OCI-LY7 (cell line): ENCODE measurements at regions not wholly inside any gene's neighbourhood (a gene's known extent, or its start where the extent isn't known, plus 50 kb on each side); places are given as distances from the start of the nearest gene placed in this dataset.

Experiments used
- BruUV-seq: library from RNA; stranded (reverse); fragments of 400-500 nt; replicated peaks from 2 replicates; lab custom pipeline; 2021; lab: Mats Ljungman, UMichigan
- CTCF ChIA-PET: fragments of 300-600 bp; sonication (Branson Sonifier 250); formaldehyde crosslinking; loops from one replicate; lab custom pipeline; 2022; ENCODE audit warnings: antibody characterized with exemption; ENCODE audit not compliant: unreplicated experiment; lab: Charles Lee
- POLR2A ChIA-PET: fragments of 300-600 bp; sonication (Branson Sonifier 250); formaldehyde crosslinking; loops from one replicate; lab custom pipeline; 2022; ENCODE audit warnings: antibody characterized with exemption; lab: Charles Lee
- DNase-seq: peaks from one replicate; pipeline ENCODE4 v3.0.0-alpha.2; 2015; ENCODE audit warnings: low spot score
- H2AFZ ChIP-seq: fragments of 200-600 bp; sonication (generic), shearing (Covaris generic); 2 replicates; pipeline ENCODE4 v1.6.1; 2014; ENCODE audit warnings: mild to moderate bottlenecking, antibody characterized with exemption, low read length, moderate library complexity
- H3K27ac ChIP-seq: fragments of 200-600 bp; sonication (generic); 2 replicates; pipeline ENCODE4 v1.5.1; 2014; ENCODE audit warnings: mixed run types, low read depth, mild to moderate bottlenecking, moderate library complexity, low read length, inconsistent platforms; ENCODE audit not compliant: poor library complexity, severe bottlenecking
- H3K36me3 ChIP-seq: fragments of 200-600 bp; sonication (generic); 2 replicates; pipeline ENCODE4 v1.6.1; 2014; ENCODE audit warnings: mild to moderate bottlenecking, antibody characterized with exemption, low read length, moderate library complexity, mixed read lengths; ENCODE audit not compliant: insufficient read depth
- H3K4me1 ChIP-seq: fragments of 200-600 bp; sonication (generic); 2 replicates; pipeline ENCODE4 v1.5.1; 2014; ENCODE audit warnings: mild to moderate bottlenecking, low read length; ENCODE audit not compliant: insufficient read depth, poor library complexity, severe bottlenecking
- H3K4me2 ChIP-seq: fragments of 200-600 bp; sonication (generic); 2 replicates; pipeline ENCODE4 v1.6.1; 2014; ENCODE audit warnings: mild to moderate bottlenecking, low read length
- H3K4me3 ChIP-seq: fragments of 200-600 bp; sonication (generic); 2 replicates; pipeline ENCODE4 v1.5.1; 2014; ENCODE audit warnings: mild to moderate bottlenecking, low read depth, low read length; ENCODE audit not compliant: poor library complexity, severe bottlenecking
- H3K79me2 ChIP-seq: fragments of 200-600 bp; sonication (generic); 2 replicates; pipeline ENCODE4 v1.6.1; 2016; ENCODE audit warnings: low read depth, mild to moderate bottlenecking, low read length, moderate library complexity, mixed read lengths; ENCODE audit not compliant: insufficient read depth
- H3K9me2 ChIP-seq: fragments of 200-600 bp; sonication (generic); 2 replicates; pipeline ENCODE4 v1.6.1; 2016; ENCODE audit warnings: mild to moderate bottlenecking, low read length, mixed read lengths; ENCODE audit not compliant: insufficient read depth
- H3K9me3 ChIP-seq: fragments of 200-600 bp; sonication (generic); 2 replicates; pipeline ENCODE4 v1.6.1; 2014; ENCODE audit warnings: mild to moderate bottlenecking, mixed run types, low read length, mixed read lengths
- H4K20me1 ChIP-seq: fragments of 200-600 bp; sonication (generic); 2 replicates; pipeline ENCODE4 v1.6.1; 2014; ENCODE audit warnings: mild to moderate bottlenecking, antibody characterized with exemption, low read length, moderate library complexity, mixed read lengths; ENCODE audit not compliant: insufficient read depth
- EZH2phosphoT487 ChIP-seq: fragments of 200-600 bp; sonication (generic); IDR thresholded peaks from 2 replicates; pipeline ENCODE4 v1.6.1; 2018; ENCODE audit warnings: low read depth, borderline replicate concordance, mild to moderate bottlenecking, mixed run types, antibody characterized with exemption, low read length, moderate library complexity, mixed read lengths
- intact Hi-C: fragments of 100-400 bp; cut with micrococcal nuclease; formaldehyde crosslinking; loops from one replicate; pipeline ENCODE4 v1.10.0; 2022; ENCODE audit not compliant: unreplicated experiment
- TF ChIP-seq, protein P1 (sequence below): fragments of 200-600 bp; sonication (generic); conservative IDR thresholded peaks from 2 replicates; pipeline ENCODE4 v1.5.1; 2014; ENCODE audit warnings: mild to moderate bottlenecking, antibody characterized with exemption, low read length, moderate library complexity, mixed read lengths

GRCh38 chr3:132834356-132834755, 112.1 kb upstream of the NPHP3 start:
- TF ChIP-seq EZH2phosphoT487 = no peak
- TF ChIP-seq, protein P1, sequence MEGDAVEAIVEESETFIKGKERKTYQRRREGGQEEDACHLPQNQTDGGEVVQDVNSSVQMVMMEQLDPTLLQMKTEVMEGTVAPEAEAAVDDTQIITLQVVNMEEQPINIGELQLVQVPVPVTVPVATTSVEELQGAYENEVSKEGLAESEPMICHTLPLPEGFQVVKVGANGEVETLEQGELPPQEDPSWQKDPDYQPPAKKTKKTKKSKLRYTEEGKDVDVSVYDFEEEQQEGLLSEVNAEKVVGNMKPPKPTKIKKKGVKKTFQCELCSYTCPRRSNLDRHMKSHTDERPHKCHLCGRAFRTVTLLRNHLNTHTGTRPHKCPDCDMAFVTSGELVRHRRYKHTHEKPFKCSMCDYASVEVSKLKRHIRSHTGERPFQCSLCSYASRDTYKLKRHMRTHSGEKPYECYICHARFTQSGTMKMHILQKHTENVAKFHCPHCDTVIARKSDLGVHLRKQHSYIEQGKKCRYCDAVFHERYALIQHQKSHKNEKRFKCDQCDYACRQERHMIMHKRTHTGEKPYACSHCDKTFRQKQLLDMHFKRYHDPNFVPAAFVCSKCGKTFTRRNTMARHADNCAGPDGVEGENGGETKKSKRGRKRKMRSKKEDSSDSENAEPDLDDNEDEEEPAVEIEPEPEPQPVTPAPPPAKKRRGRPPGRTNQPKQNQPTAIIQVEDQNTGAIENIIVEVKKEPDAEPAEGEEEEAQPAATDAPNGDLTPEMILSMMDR = no peak
- H3K79me2 ChIP-seq = no peaks in the 10 kb centered on the region
- H3K4me3 ChIP-seq = no peak overlapping the region
- no peaks in the 10 kb centered on the region for H3K9me3 ChIP-seq
- no peaks in the 10 kb centered on the region for H3K4me1 ChIP-seq
- no peak overlapping the region for H3K27ac ChIP-seq
- intact Hi-C loops = no loop called here
- DNase-seq = no peak
- CTCF ChIA-PET = no interaction called here
- H4K20me1 ChIP-seq = no peaks in the 10 kb centered on the region
- POLR2A ChIA-PET = interaction anchor here (0.8 kb wide), 1 partner anchor 35 kb away, joined by 3 read pairs; no protein-coding TSS in a partner anchor
- H3K9me2 ChIP-seq = no peaks in the 10 kb centered on the region
- no peak overlapping the region for H3K4me2 ChIP-seq
- H3K36me3 ChIP-seq = no peaks in the 10 kb centered on the region
- no peak overlapping the region for H2AFZ ChIP-seq
- BruUV-seq = no TSS peak

DNA sequence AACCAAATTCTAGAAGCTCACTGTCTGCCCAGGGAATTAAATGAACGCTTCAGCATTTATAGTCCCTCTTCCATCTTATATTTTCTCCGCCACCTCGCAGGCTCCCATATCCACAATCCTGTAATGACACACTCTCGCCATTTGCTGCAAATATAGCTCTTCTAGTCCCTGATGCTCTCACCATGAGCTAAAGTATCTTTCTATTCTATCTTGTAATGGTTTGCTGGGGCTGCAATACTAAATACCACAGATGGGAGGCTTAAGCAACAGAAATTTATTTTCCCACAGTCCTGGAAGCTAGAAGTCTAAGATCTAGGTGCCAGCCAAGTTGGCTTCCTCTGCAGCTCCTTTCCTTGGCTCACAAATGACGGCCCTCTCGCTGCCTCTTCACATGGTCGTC, 106.9 kb upstream of the NPHP3 start:
- no peaks in the 10 kb centered on the region for H4K20me1 ChIP-seq
- H3K9me2 ChIP-seq = no peaks in the 10 kb centered on the region
- intact Hi-C loops = no loop called here
- H3K79me2 ChIP-seq = no peaks in the 10 kb centered on the region
- no TSS peak for BruUV-seq
- H3K27ac ChIP-seq = no peak overlapping the region
- H2AFZ ChIP-seq = no peak overlapping the region
- DNase-seq = no peak
- no peaks in the 10 kb centered on the region for H3K4me1 ChIP-seq
- ChIA-PET POLR2A (no interaction called here), CTCF (no interaction called here)
- no peaks in the 10 kb centered on the region for H3K36me3 ChIP-seq
- H3K4me3 ChIP-seq = no peak overlapping the region
- no peak overlapping the region for H3K4me2 ChIP-seq
- no peaks in the 10 kb centered on the region for H3K9me3 ChIP-seq
- no peak for TF ChIP-seq EZH2phosphoT487
- TF ChIP-seq, protein P1 = no peak

DNA sequence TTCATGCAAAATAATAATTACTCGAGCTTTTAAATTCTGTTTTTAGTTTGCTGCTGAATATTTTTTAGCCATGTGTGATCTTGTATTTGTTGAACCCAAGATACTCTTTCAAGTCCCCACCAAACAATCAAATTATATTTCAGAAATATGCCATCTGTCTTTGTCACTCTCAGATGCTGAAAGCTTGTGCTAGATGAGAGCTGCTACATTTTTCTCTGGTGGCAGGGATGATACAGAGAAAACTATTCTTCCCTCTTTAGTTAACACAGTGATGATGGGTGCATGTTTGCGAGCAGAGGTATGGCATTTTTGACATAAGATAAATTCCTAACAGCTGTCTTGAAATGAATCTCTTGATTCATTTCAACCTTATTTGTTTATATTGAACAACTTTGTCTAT, 100.6 kb upstream of the NPHP3 start:
- Histone ChIP-seq H3K36me3 (no peaks in the 10 kb centered on the region), H3K9me3 (no peaks in the 10 kb centered on the region), H3K27ac (no peak overlapping the region), H3K4me1 (no peaks in the 10 kb centered on the region), H3K4me2 (no peak overlapping the region), H2AFZ (no peak overlapping the region), H4K20me1 (no peaks in the 10 kb centered on the region), H3K4me3 (no peak overlapping the region), H3K9me2 (no peaks in the 10 kb centered on the region), H3K79me2 (no peaks in the 10 kb centered on the region)
- TF ChIP-seq, protein P1 = no peak
- no peak for TF ChIP-seq EZH2phosphoT487
- ChIA-PET CTCF (no interaction called here), POLR2A (no interaction called here)
- DNase-seq = no peak
- intact Hi-C loops = no loop called here
- no TSS peak for BruUV-seq
